ENCODE measurements at regions not wholly inside any gene's neighbourhood (a gene's known extent, or its start where the extent isn't known, plus 50 kb on each side); places are given as distances from the start of the nearest gene placed in this dataset.

GRCh38 chr2:22729466-22729865 is 655.5 kb upstream of the KLHL29 start:
- CTCF ChIA-PET: interaction anchor here (0.7 kb wide), 1 partner anchor 10 kb away, joined by 3 read pairs; no protein-coding TSS in a partner anchor
- H3K9me3 ChIP-seq (ENCODE audit: control insufficient read depth, insufficient read depth, low read depth, low read length): no peaks in the 10 kb centered on the region
- H3K27ac ChIP-seq (ENCODE audit: extremely low read depth, low read depth, low read length): no peak overlapping the region
- POLR2A ChIA-PET: no interaction called here
- H3K36me3 ChIP-seq (ENCODE audit: control insufficient read depth in 2 of 2, insufficient read depth in 1 of 2, low read length in 2 of 2): no peaks in the 10 kb centered on the region
- no peak overlapping the region for H3K4me3 ChIP-seq (ENCODE audit: low read depth, low read length)
- TF ChIP-seq BCL11A (tag by site-specific recombination; IDR thresholded peaks at IDR 0.05; ENCODE audit: low read depth) (no peak), ZNF843 (tag by site-specific recombination; IDR thresholded peaks at IDR 0.05) (no peak), BCL11B (tag by site-specific recombination; IDR thresholded peaks at IDR 0.05; ENCODE audit: low read depth) (no peak)
- no peaks in the 10 kb centered on the region for H3K4me1 ChIP-seq (ENCODE audit: control insufficient read depth, insufficient read depth, low read length)

- TF ChIP-seq OSR2 (tag by site-specific recombination; IDR thresholded peaks at IDR 0.05) (no peak), ZNF837 (tag by site-specific recombination; IDR thresholded peaks at IDR 0.05) (no peak), ZNF366 (tag by site-specific recombination; conservative IDR thresholded peaks at IDR 0.05) (no peak), ZNF449 (tag by site-specific recombination; IDR thresholded peaks at IDR 0.05) (no peak), ZBTB26 (tag by site-specific recombination; optimal IDR thresholded peaks at IDR 0.05) (no peak), HOXC10 (CRISPR knock-in tag; IDR thresholded peaks at IDR 0.05) (no peak), ZSCAN4 (tag by site-specific recombination; IDR thresholded peaks at IDR 0.05) (no peak), ZNF280D (tag by site-specific recombination; IDR thresholded peaks at IDR 0.05) (no peak)
- Histone ChIP-seq H3K27ac (ENCODE audit: extremely low read depth, low read depth, low read length) (no peak overlapping the region), H3K36me3 (ENCODE audit: control insufficient read depth in 2 of 2, insufficient read depth in 1 of 2, low read length in 2 of 2) (no peaks in the 10 kb centered on the region), H3K4me1 (ENCODE audit: control insufficient read depth, insufficient read depth, low read length) (no peaks in the 10 kb centered on the region), H3K9me3 (ENCODE audit: control insufficient read depth, insufficient read depth, low read depth, low read length) (no peaks in the 10 kb centered on the region), H3K4me3 (ENCODE audit: low read depth, low read length) (no peak overlapping the region)
- CTCF ChIA-PET: no interaction called here
- POLR2A ChIA-PET: no interaction called here
Measured at GRCh38 chr2:22734373-22735045, 650.5 kb upstream of the KLHL29 start.

- ChIA-PET CTCF (interaction anchor here (0.6 to 0.7 kb wide), 3 partner anchors 380 to 815 kb away, joined by 3 read pairs; no protein-coding TSS in a partner anchor), POLR2A (no interaction called here)
- Histone ChIP-seq H3K9me3 (ENCODE audit: control insufficient read depth, insufficient read depth, low read depth, low read length) (no peaks in the 10 kb centered on the region), H3K27ac (ENCODE audit: extremely low read depth, low read depth, low read length) (no peak overlapping the region), H3K36me3 (ENCODE audit: control insufficient read depth in 2 of 2, insufficient read depth in 1 of 2, low read length in 2 of 2) (no peaks in the 10 kb centered on the region), H3K4me1 (ENCODE audit: control insufficient read depth, insufficient read depth, low read length) (no peaks in the 10 kb centered on the region), H3K4me3 (ENCODE audit: low read depth, low read length) (no peak overlapping the region)
- TF ChIP-seq REPIN1 (tag by site-specific recombination; IDR thresholded peaks at IDR 0.05; ENCODE audit: low read depth) (no peak), ZNF214 (tag by site-specific recombination; IDR thresholded peaks at IDR 0.05; ENCODE audit: borderline replicate concordance) (no peak), ZNF654 (tag by site-specific recombination; IDR thresholded peaks at IDR 0.05; ENCODE audit: low read depth) (no peak), CTCF (tag by site-specific recombination; IDR thresholded peaks at IDR 0.05) (no peak), INSM2 (tag by site-specific recombination; IDR thresholded peaks at IDR 0.05) (no peak), ZNF529 (tag by site-specific recombination; IDR thresholded peaks at IDR 0.05; ENCODE audit: insufficient replicate concordance) (no peak)
Measured at GRCh38 chr2:22737144-22737543, 647.8 kb upstream of the KLHL29 start.

All from HEK293 (cell line).